ENCODE measurements at regions not wholly inside any gene's neighbourhood (a gene's known extent, or its start where the extent isn't known, plus 50 kb on each side); places are given as distances from the start of the nearest gene placed in this dataset.
A peak's percentile ranks its signal among the peaks of the same experiment; 100 is the strongest.

DNA sequence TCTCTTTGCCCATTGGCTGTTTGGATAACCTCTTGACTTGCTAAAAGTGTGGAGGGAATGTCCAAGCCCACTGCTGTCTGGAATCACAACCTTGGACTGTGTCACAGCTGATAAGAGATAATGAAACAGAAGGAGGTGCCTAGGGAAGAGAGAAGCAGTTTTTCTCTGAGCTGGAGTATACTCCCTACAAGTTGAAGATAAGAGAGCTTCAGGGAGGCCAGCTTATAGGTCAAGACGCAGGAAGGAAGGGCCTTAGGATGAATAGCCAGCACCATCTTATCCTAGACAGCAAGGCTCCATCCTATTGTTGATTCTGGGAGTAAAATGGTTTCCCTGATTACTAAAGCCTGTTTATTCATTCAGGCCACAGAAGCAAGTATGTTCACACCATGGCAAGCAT, 244.7 kb downstream of the NPR3 start:
- no peak for TF ChIP-seq CTCF (IDR thresholded peaks at IDR 0.05; ENCODE audit: partially characterized antibody, unreplicated experiment)
- peaks cover 2% of the 10 kb centered on the region for H3K9me3 Mint-ChIP-seq (ENCODE audit: unreplicated experiment)
- DNase-seq: no peak
- peaks cover 7% of the 10 kb centered on the region for H3K36me3 Mint-ChIP-seq (ENCODE audit: unreplicated experiment)
- no peak overlapping the region for H3K27ac Mint-ChIP-seq (ENCODE audit: unreplicated experiment)
- no peaks in the 10 kb centered on the region for H3K27me3 Mint-ChIP-seq (ENCODE audit: unreplicated experiment)
- no peaks in the 10 kb centered on the region for H3K4me1 Mint-ChIP-seq (ENCODE audit: low read depth, unreplicated experiment)
- no peak overlapping the region for H3K4me3 Mint-ChIP-seq (ENCODE audit: unreplicated experiment)

DNA sequence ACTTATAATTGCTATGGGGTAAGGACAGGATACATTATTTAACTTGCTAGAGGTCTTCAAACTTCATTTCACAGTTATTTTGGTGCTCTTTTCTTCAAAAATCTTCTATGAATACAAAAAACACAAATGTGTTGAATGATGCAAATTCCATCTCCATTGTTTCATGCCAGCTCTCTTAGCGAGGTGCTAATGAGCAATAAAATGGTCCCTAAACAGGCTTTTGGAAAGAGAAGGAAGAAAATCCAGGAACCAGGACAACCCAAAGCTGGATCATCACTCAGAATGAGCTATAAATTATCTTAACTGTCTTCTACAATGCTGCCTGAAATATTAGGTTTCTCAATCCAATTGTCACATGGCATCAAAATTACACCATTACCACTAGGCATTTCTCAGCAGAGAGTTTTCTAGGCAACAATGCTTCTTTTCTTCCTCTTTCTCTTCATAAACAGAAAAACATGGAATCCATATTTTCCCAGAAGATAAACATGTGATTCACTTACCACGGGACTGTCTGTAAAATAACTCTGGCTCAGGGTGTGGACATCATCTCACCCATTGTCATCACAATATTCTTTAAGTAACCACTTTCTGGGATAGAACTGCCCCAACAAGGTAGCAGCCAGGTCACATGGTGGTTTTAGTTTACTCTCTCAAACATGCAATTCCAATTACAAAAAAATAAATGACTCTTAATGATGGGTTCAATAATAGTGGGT, 249.4 kb downstream of the NPR3 start:
- no peak for DNase-seq
- Mint-ChIP-seq H3K27me3 (ENCODE audit: unreplicated experiment) (peaks cover 4% of the 10 kb centered on the region), H3K36me3 (ENCODE audit: unreplicated experiment) (peaks cover 7% of the 10 kb centered on the region), H3K4me3 (ENCODE audit: unreplicated experiment) (no peak overlapping the region), H3K4me1 (ENCODE audit: low read depth, unreplicated experiment) (peaks cover 14% of the 10 kb centered on the region), H3K27ac (ENCODE audit: unreplicated experiment) (no peak overlapping the region), H3K9me3 (ENCODE audit: unreplicated experiment) (peaks cover 9% of the 10 kb centered on the region)
- TF ChIP-seq CTCF (IDR thresholded peaks at IDR 0.05; ENCODE audit: partially characterized antibody, unreplicated experiment): no peak

DNA sequence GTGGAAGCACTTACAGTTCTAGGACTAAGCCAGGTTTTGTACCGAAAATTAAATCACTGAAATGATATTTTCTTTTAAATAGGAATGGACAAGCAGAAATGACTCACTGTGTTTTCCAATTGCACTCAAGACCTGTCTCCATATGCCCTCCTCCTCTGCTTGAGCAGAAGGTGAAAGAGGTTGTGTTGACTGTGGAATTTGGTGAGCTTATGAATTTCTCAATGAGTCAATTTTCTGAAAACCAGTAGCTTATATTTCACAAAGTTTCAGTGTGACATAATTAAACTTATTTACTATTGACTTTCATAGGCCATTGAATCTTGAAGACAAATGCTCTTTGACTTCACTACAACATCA, 249.9 kb downstream of the NPR3 start:
- Mint-ChIP-seq H3K27ac (ENCODE audit: unreplicated experiment) (no peak overlapping the region), H3K9me3 (ENCODE audit: unreplicated experiment) (peaks cover 9% of the 10 kb centered on the region), H3K36me3 (ENCODE audit: unreplicated experiment) (peaks cover 7% of the 10 kb centered on the region), H3K27me3 (ENCODE audit: unreplicated experiment) (peaks cover 4% of the 10 kb centered on the region), H3K4me3 (ENCODE audit: unreplicated experiment) (no peak overlapping the region), H3K4me1 (ENCODE audit: low read depth, unreplicated experiment) (peaks cover 14% of the 10 kb centered on the region)
- DNase-seq: no peak
- TF ChIP-seq CTCF (IDR thresholded peaks at IDR 0.05; ENCODE audit: partially characterized antibody, unreplicated experiment): no peak

- DNase-seq: no peak
- Mint-ChIP-seq H3K27ac (ENCODE audit: unreplicated experiment) (peak overlapping the region; percentile 79), H3K4me3 (ENCODE audit: unreplicated experiment) (peak overlapping the region; percentile 67), H3K4me1 (ENCODE audit: low read depth, unreplicated experiment) (peaks cover 14% of the 10 kb centered on the region), H3K27me3 (ENCODE audit: unreplicated experiment) (peaks cover 4% of the 10 kb centered on the region), H3K9me3 (ENCODE audit: unreplicated experiment) (peaks cover 7% of the 10 kb centered on the region), H3K36me3 (ENCODE audit: unreplicated experiment) (no peaks in the 10 kb centered on the region)
- no peak for TF ChIP-seq CTCF (IDR thresholded peaks at IDR 0.05; ENCODE audit: partially characterized antibody, unreplicated experiment)
These were observed 253.1 kb downstream of the NPR3 start for GRCh38 chr5:32964261-32964660.

- DNase-seq: no peak
- no peak for TF ChIP-seq CTCF (IDR thresholded peaks at IDR 0.05; ENCODE audit: partially characterized antibody, unreplicated experiment)
- no peak overlapping the region for H3K4me3 Mint-ChIP-seq (ENCODE audit: unreplicated experiment)
- H3K36me3 Mint-ChIP-seq (ENCODE audit: unreplicated experiment): no peaks in the 10 kb centered on the region
- H3K4me1 Mint-ChIP-seq (ENCODE audit: low read depth, unreplicated experiment): no peaks in the 10 kb centered on the region
- H3K9me3 Mint-ChIP-seq (ENCODE audit: unreplicated experiment): no peaks in the 10 kb centered on the region
- no peaks in the 10 kb centered on the region for H3K27me3 Mint-ChIP-seq (ENCODE audit: unreplicated experiment)
- H3K27ac Mint-ChIP-seq (ENCODE audit: unreplicated experiment): no peak overlapping the region
These were observed 262.5 kb downstream of the NPR3 start for GRCh38 chr5:32973646-32974045.
